K562 (cell line): ENCODE measurements at regions not wholly inside any gene's neighbourhood (a gene's known extent, or its start where the extent isn't known, plus 50 kb on each side); places are given as distances from the start of the nearest gene placed in this dataset.

ENCODE experiments used
- ATAC-seq: fragments of 200-7000 bp; cut with Tn5 transposase; 3 replicates; pipeline ENCODE4 v1.9.1; 2020; ENCODE audit warnings: moderate library complexity
- BruUV-seq: library from RNA; stranded (reverse); fragments of 400-500 nt; replicated peaks from 2 replicates; lab custom pipeline; 2021; lab: Mats Ljungman, UMichigan
- CTCF ChIA-PET: fragments of 300-600 bp; formaldehyde crosslinking; extraction: SDS; loops from one replicate; lab custom pipeline; 2021; ENCODE audit warnings: low intra/inter-chr PET ratio; lab: Yijun Ruan, JAX
- POLR2A ChIA-PET: fragments of 300-600, 350-650 bp; sonication (Branson Sonifier 250); formaldehyde crosslinking; extraction: SDS; loops from one replicate; lab custom pipeline; 2021; ENCODE audit warnings: antibody characterized with exemption, inconsistent platforms; lab: Yijun Ruan, JAX
- DNase-seq, 4 experiments: peaks; one replicate each; pipeline versions ENCODE4 v3.0.0 to v3.0.0-alpha.2; 2011 to 2018; ENCODE audit warnings: low spot score in 3 of 4, mixed read lengths in 3 of 4; ENCODE audit errors: extremely low read depth in 1 of 4
- FAIRE-seq: peaks from 2 replicates; lab custom pipeline; 2011; peaks lifted over from hg19 to GRCh38; lab: Jason Lieb, UNC
- H2AFZ ChIP-seq: 2 replicates; pipeline ENCODE4 v1.6.0; 2011; ENCODE audit warnings: low read depth, low read length, control low read depth, inconsistent platforms
- H3K27ac ChIP-seq: fragments of 200-600 bp; 3 replicates; pipeline ENCODE4 v1.8.0; 2011; ENCODE audit warnings: low read depth, mild to moderate bottlenecking, control low read depth, inconsistent platforms, low read length, moderate library complexity, mixed read lengths; ENCODE audit errors: extremely low read depth
- H3K27me3 ChIP-seq, 2 experiments: fragments of 300-600 bp in 1 of 2; 2 replicates in 1 of 2; 3 replicates in 1 of 2; pipeline versions ENCODE4 v1.6.0 to v1.8.0; 2011; ENCODE audit warnings: inconsistent platforms in 2 of 2, low read length in 2 of 2, mild to moderate bottlenecking in 1 of 2, mixed read lengths in 1 of 2, moderate library complexity in 1 of 2; ENCODE audit not compliant: control insufficient read depth in 2 of 2, insufficient read depth in 2 of 2
- H3K36me3 ChIP-seq: fragments of 300-600 bp; 3 replicates; pipeline ENCODE4 v1.8.0; 2011; ENCODE audit warnings: mild to moderate bottlenecking, low read length, inconsistent platforms; ENCODE audit not compliant: control insufficient read depth, insufficient read depth
- H3K4me1 ChIP-seq, 2 experiments: fragments of 200-600 bp in 1 of 2; replicated peaks in 1 of 2; 2 replicates in 1 of 2; 3 replicates in 1 of 2; pipeline versions ENCODE4 v1.5.1 to v1.8.0; 2011; ENCODE audit warnings: inconsistent platforms in 2 of 2, low read length in 2 of 2, mild to moderate bottlenecking in 1 of 2, mixed read lengths in 1 of 2, moderate library complexity in 1 of 2; ENCODE audit not compliant: control insufficient read depth in 2 of 2, insufficient read depth in 2 of 2
- H3K4me2 ChIP-seq: 2 replicates; pipeline ENCODE4 v1.6.1; 2011; ENCODE audit warnings: low read length, control low read depth, inconsistent platforms, mixed read lengths; ENCODE audit not compliant: insufficient read depth
- H3K4me3 ChIP-seq: fragments of 200-600 bp; sonication (generic), shearing (Covaris generic); 2 replicates; pipeline ENCODE4 v1.5.1; 2016; ENCODE audit warnings: control low read depth, inconsistent platforms
- H3K79me2 ChIP-seq: fragments of 200-600 bp; 3 replicates; pipeline ENCODE4 v1.8.0; 2011; ENCODE audit warnings: low read length, inconsistent platforms; ENCODE audit not compliant: control insufficient read depth, insufficient read depth
- H3K9ac ChIP-seq, 2 experiments: 2 replicates each; pipeline versions ENCODE4 v1.6.0 to v1.6.1; 2011; ENCODE audit warnings: low read depth in 2 of 2, low read length in 2 of 2, control low read depth in 1 of 2, inconsistent platforms in 1 of 2, mild to moderate bottlenecking in 1 of 2, mixed read lengths in 1 of 2; ENCODE audit not compliant: insufficient read depth in 1 of 2
- H3K9me1 ChIP-seq: one replicate; pipeline ENCODE4 v1.6.0; 2011; ENCODE audit warnings: inconsistent platforms, mild to moderate bottlenecking, low read length, moderate library complexity; ENCODE audit not compliant: control insufficient read depth, insufficient read depth
- H3K9me3 ChIP-seq: replicated peaks from 2 replicates; pipeline ENCODE4 v1.5.1; 2011; ENCODE audit warnings: low read depth, low read length, inconsistent platforms; ENCODE audit not compliant: control insufficient read depth, insufficient read depth
- H4K20me1 ChIP-seq: replicated peaks from 2 replicates; pipeline ENCODE4 v1.6.1; 2011; ENCODE audit warnings: low read length, inconsistent platforms, mixed read lengths; ENCODE audit not compliant: control insufficient read depth, insufficient read depth
- ADNP ChIP-seq: fragments of 200-800 bp; sonication (Bioruptor generic); IDR thresholded peaks from 2 replicates; pipeline ENCODE4 v1.6.1; 2016; ENCODE audit warnings: missing genetic modification characterization, missing compliant biosample characterization
- ELK1 ChIP-seq: sonication (generic); formaldehyde crosslinking; IDR thresholded peaks from 2 replicates; pipeline ENCODE4 v1.8.1; 2022; ENCODE audit warnings: missing genetic modification reagents
- ESRRB ChIP-seq: fragments of 250-450 bp; sonication (Bioruptor Pico); IDR thresholded peaks from 2 replicates; pipeline ENCODE4 v1.5.0; 2020; ENCODE audit warnings: mild to moderate bottlenecking, moderate library complexity, borderline replicate concordance
- POLR2B ChIP-seq: fragments of 450-650 bp; IDR thresholded peaks from 2 replicates; pipeline ENCODE4 v1.6.1; 2018; ENCODE audit warnings: low read depth; ENCODE audit not compliant: partially characterized antibody
- RBBP5 ChIP-seq: fragments of 200-600 bp; sonication (generic); IDR thresholded peaks from 2 replicates; pipeline ENCODE4 v1.6.1; 2012; ENCODE audit warnings: borderline replicate concordance, mild to moderate bottlenecking, low read length, control low read depth, inconsistent platforms; ENCODE audit not compliant: insufficient read depth, poor library complexity, severe bottlenecking
- SMARCA4 ChIP-seq: fragments of 450-650 bp; IDR thresholded peaks from 2 replicates; pipeline ENCODE4 v1.6.1; 2016
- SMARCA5 ChIP-seq: fragments of 450-650 bp; IDR thresholded peaks from 2 replicates; pipeline ENCODE4 v1.6.1; 2016
- SMARCB1 ChIP-seq: IDR thresholded peaks from 2 replicates; pipeline ENCODE4 v1.6.1; 2011; ENCODE audit warnings: improper control_type of control experiment, low read depth; ENCODE audit not compliant: insufficient read length
- TSC22D4 ChIP-seq: fragments of 450-650 bp; IDR thresholded peaks from 2 replicates; pipeline ENCODE4 v1.6.1; 2016; ENCODE audit warnings: missing genetic modification characterization, missing biosample characterization, control low read depth
- ZNF146 ChIP-seq: IDR thresholded peaks from one replicate; pipeline ENCODE4 v1.6.1; 2018; ENCODE audit warnings: missing compliant biosample characterization; ENCODE audit not compliant: unreplicated experiment
- ZNF436 ChIP-seq: fragments of 250-450, 450-650 bp; sonication (Bioruptor Pico); formaldehyde crosslinking; IDR thresholded peaks from 2 replicates; pipeline ENCODE4 v1.7.0; 2020; ENCODE audit warnings: mild to moderate bottlenecking
- ZNF778 ChIP-seq: fragments of 450-650 bp; formaldehyde crosslinking; IDR thresholded peaks from 2 replicates; pipeline ENCODE4 v1.4.0; 2020; ENCODE audit warnings: mild to moderate bottlenecking, moderate library complexity
- WGBS: fragments of 100-300 bp; shearing (Covaris generic); methylation state at CpG from one replicate; pipeline ENCODE4 v1.1.6; 2016; ENCODE audit warnings: low coverage, mixed read lengths; ENCODE audit not compliant: insufficient coverage; ENCODE audit errors: missing lambda C conversion rate; 5-methylcytosine and 5-hydroxymethylcytosine counted together
- in situ Hi-C: fragments of 300-500 bp; cut with MboI; formaldehyde crosslinking; loops from 4 replicates; pipeline ENCODE4 v1.15.0; 2018; ENCODE audit warnings: inconsistent platforms, mixed read lengths
- intact Hi-C: fragments of 100-400 bp; cut with micrococcal nuclease; formaldehyde crosslinking; loops from 2 replicates; pipeline ENCODE4 v1.14.2; 2022
- TF ChIP-seq, protein P1 (sequence below): fragments of 200-800 bp; sonication (Bioruptor generic); IDR thresholded peaks from 2 replicates; pipeline ENCODE4 v1.6.1; 2016; ENCODE audit warnings: missing genetic modification characterization, missing compliant biosample characterization

DNA sequence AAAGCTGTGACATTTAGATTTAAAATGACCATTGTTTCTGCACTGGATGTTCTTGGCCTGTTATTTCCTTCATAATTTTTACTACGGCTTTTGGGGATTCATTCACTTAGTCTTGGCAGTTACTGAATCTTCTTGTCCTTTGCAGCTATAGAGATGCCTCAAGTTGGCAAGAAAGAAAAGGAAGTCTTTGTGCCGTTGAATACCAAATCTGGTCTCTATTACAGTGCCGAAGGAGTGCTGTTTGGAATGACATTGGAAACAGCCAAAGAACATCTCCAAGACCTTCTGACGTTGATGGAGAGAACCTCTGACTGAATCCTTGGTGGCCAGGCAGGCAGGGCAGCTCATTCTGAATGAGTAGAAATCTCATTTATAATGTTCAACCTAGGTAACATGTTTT, 54.3 kb upstream of the NRP1 start:
- H3K36me3 ChIP-seq, result no peaks in the 10 kb centered on the region
- intact Hi-C loops, result no loop called here
- peaks cover 0 to 8% of the 10 kb centered on the region in 2 experiments; a peak in 2 of 5 replicates for H3K27me3 ChIP-seq
- in situ Hi-C loops, result no loop called here
- TF ChIP-seq ZNF778 (CRISPR knock-in tag), result no peak
- TF ChIP-seq ESRRB, result no peak
- no peak for TF ChIP-seq SMARCA5
- TF ChIP-seq SMARCA4, result no peak
- TF ChIP-seq, protein P1, sequence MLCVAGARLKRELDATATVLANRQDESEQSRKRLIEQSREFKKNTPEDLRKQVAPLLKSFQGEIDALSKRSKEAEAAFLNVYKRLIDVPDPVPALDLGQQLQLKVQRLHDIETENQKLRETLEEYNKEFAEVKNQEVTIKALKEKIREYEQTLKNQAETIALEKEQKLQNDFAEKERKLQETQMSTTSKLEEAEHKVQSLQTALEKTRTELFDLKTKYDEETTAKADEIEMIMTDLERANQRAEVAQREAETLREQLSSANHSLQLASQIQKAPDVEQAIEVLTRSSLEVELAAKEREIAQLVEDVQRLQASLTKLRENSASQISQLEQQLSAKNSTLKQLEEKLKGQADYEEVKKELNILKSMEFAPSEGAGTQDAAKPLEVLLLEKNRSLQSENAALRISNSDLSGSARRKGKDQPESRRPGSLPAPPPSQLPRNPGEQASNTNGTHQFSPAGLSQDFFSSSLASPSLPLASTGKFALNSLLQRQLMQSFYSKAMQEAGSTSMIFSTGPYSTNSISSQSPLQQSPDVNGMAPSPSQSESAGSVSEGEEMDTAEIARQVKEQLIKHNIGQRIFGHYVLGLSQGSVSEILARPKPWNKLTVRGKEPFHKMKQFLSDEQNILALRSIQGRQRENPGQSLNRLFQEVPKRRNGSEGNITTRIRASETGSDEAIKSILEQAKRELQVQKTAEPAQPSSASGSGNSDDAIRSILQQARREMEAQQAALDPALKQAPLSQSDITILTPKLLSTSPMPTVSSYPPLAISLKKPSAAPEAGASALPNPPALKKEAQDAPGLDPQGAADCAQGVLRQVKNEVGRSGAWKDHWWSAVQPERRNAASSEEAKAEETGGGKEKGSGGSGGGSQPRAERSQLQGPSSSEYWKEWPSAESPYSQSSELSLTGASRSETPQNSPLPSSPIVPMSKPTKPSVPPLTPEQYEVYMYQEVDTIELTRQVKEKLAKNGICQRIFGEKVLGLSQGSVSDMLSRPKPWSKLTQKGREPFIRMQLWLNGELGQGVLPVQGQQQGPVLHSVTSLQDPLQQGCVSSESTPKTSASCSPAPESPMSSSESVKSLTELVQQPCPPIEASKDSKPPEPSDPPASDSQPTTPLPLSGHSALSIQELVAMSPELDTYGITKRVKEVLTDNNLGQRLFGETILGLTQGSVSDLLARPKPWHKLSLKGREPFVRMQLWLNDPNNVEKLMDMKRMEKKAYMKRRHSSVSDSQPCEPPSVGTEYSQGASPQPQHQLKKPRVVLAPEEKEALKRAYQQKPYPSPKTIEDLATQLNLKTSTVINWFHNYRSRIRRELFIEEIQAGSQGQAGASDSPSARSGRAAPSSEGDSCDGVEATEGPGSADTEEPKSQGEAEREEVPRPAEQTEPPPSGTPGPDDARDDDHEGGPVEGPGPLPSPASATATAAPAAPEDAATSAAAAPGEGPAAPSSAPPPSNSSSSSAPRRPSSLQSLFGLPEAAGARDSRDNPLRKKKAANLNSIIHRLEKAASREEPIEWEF, result no peak
- no peak for TF ChIP-seq ELK1
- no peak for TF ChIP-seq TSC22D4
- no peak for TF ChIP-seq SMARCB1
- no peak for TF ChIP-seq ADNP
- no peak for TF ChIP-seq ZNF436 (CRISPR knock-in tag)
- no peak for TF ChIP-seq ZNF146 (CRISPR knock-in tag)
- TF ChIP-seq POLR2B, result no peak
- no peak for TF ChIP-seq RBBP5
- TF ChIP-seq, all 486 proteins: peak for 0
- no peak for ATAC-seq
- Histone ChIP-seq H3K4me1 (no peaks in the 10 kb centered on the region), H2AFZ (no peak overlapping the region), H3K27ac (no peak overlapping the region), H3K4me3 (no peak overlapping the region), H3K4me2 (no peak overlapping the region), H3K9me3 (no peaks in the 10 kb centered on the region), H3K9ac (no peak overlapping the region), H4K20me1 (no peaks in the 10 kb centered on the region), H3K79me2 (no peaks in the 10 kb centered on the region), H3K9me1 (no peaks in the 10 kb centered on the region)
- POLR2A ChIA-PET, result no interaction called here
- BruUV-seq, result no TSS peak
- CTCF ChIA-PET, result no interaction called here
- 2% methylated on average over 4 of the region's 4 CpGs for WGBS
- no peak for FAIRE-seq
- no peak for DNase-seq
